Sigmoid colon (tissue), 4 donors: ENCODE measurements at regions not wholly inside any gene's neighbourhood (a gene's known extent, or its start where the extent isn't known, plus 50 kb on each side); places are given as distances from the start of the nearest gene placed in this dataset.

Experiments
- CTCF ChIP-seq, 4 experiments: fragments of 450-650 bp in 3 of 4; fragments of 200-600 bp in 1 of 4; IDR thresholded peaks; one replicate each; pipeline ENCODE4 v1.5.1; 2016 to 2019; ENCODE audit warnings: antibody characterized with exemption in 4 of 4, mild to moderate bottlenecking in 3 of 4, moderate library complexity in 2 of 4
- POLR2A ChIP-seq, 2 donors: fragments of 450-650 bp; IDR thresholded peaks; one replicate each; pipeline ENCODE4 v1.6.1; 2016; ENCODE audit warnings: antibody characterized with exemption in 2 of 2, mild to moderate bottlenecking in 2 of 2, moderate library complexity in 2 of 2
- POLR2AphosphoS5 ChIP-seq, 4 donors: sonication (generic); formaldehyde crosslinking; IDR thresholded peaks; one replicate each; pipeline ENCODE4 v1.6.1; 2017; ENCODE audit warnings: antibody characterized with exemption in 4 of 4

- TF ChIP-seq CTCF (IDR thresholded peaks at IDR 0.05) (no peak), POLR2AphosphoS5 (IDR thresholded peaks at IDR 0.05) (no peak), POLR2A (IDR thresholded peaks at IDR 0.05) (no peak)
Measured at GRCh38 chr14:50039120-50039517, 77.3 kb downstream of the VCPKMT start.
